GM19463 (cell line): ENCODE measurements at regions not wholly inside any gene's neighbourhood (a gene's known extent, or its start where the extent isn't known, plus 50 kb on each side); places are given as distances from the start of the nearest gene placed in this dataset.
"Not testable (repeated sequence)": the region's sequence is repeated elsewhere in the genome, so short reads cannot be mapped to it uniquely, and the experiment has no call there.

ENCODE experiments used
- ATAC-seq: cut with Tn5 transposase; IDR thresholded peaks from one replicate; pipeline ENCODE4 v1.9.1; 2021; ENCODE audit warnings: mild to moderate bottlenecking, moderate library complexity; ENCODE audit not compliant: unreplicated experiment

DNA sequence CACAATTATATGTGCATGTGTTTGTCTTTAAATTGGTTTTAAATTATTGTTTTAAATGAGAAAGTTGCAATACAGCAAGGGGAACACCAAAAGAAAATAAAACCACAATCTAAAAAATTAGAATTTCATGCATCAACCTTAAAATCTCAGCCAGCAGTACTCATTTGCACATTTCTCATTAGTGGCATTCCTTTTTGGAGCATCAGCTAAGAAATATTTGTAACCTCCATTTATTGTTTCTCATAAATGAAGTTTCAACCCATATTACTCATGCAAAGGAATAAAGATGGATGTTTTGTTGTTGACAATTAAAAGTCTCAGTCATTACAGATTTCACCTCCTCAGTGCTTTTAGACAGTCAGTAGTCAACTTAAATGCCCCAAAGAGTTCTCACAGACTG lies 160.1 kb downstream of the TBX15 start:
- no peak for ATAC-seq

DNA sequence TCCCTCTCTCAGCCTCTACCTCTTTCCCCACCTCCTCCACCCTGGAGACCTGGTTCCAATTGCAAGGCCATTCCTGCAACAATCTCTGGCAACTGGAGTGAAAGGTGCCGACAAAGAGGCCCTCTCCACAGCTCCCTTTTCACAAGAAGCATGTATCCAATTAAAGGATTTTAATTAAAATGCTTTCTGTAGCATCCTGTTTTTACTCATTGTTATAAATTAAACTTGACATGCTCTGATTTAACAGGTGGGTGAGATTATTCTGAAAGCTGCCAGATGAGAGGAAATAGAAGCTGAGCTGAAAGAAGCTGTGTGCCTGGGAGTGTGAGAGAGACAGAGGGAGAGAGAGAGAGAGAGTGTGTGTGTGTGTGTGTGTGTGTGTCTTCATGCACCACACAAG lies 160.5 kb downstream of the TBX15 start:
- ATAC-seq, result no peak

DNA sequence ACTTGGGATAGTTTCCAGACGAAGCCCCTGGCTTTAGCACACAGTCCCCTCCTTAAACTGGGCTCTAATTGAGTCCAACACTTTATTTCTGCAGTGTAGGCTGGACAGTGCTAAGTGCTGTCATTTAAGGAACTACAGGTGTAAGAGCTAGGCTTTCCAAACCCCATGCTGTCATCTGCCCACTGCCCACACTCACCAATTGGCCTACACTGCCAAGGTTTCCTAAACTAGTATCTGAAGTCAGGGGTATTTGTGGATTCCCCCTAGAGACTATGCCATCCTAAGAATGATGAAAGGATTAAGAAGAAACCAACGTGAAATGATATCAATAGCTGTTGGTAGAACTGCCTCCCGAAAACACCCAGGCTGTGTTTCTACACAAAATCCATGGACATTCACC lies 160.9 kb downstream of the TBX15 start:
- no peak for ATAC-seq

DNA sequence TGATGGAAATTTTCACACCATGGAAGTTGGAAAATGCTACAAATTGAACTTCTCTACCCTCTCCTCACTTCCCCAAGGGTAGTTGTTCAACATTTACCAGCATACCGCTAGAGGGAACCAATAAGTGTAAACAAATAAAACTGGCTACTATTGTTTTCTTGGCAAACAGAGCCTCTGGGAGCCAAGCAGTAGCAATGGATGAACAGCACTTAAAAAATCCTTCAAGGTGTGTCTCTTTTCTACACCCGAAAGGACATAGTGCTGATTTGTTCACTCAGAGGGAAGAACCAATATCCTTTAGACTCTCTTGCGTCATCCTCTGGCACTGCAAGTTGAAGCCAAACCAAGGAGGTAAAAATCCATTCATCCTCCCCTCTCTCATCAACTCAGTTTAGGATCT lies 161.5 kb downstream of the TBX15 start:
- no peak for ATAC-seq

DNA sequence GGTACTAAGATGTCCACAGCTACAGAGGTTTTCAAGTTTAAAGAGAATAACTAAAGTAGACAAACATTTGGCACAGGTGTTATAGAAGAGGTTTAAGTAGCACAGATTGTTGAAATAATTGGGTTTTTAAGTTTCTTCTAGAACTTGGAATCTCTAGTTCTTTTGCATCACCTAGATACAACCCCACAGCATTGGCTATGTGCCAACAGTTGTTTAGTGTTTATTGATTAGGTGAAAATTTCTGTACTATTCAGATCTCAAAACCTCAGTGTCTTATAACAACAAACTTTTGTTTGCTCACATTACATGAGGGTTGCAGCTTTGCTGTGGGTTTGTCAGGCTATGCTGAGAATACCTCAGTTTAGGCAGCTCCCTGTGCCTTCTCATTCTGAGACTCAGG lies 162.5 kb downstream of the TBX15 start:
- no peak for ATAC-seq

DNA sequence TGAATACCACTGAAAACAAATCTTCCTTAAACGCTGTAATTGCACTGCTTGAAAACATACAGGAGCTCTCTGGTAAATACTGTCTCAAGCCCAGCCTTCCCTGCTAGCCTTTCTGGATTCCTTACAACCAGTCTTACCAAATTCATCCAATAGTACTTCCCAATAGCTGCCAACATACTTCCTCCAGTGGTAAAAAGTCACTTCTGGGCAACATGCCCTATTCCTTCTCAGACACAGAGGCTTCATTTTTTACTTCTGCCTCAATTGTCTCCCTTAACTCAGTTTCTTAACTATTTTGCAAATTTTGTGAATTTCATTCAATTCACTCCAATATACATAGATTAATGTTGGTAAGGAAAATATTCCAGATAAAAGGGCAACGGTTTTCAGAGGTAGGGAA lies 166.3 kb downstream of the TBX15 start:
- ATAC-seq, result no peak

DNA sequence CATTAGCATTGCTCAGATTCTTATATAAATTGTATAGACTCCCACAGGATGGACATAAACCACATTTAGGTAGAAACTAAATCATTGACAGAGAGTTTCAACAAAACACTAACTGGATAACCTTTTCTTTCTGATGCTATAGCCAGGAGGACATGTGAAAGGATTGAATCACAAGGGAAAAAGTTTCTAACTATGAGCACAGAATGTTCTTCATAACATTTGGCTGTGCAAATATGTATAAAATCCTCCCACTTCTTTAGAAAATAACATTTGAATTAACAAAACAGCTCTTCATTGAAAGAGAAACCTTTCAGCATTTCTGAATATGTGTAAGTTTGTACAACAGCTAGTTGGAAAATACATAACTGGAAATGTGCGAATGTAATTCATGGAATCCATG lies 167.3 kb downstream of the TBX15 start:
- no peak for ATAC-seq

DNA sequence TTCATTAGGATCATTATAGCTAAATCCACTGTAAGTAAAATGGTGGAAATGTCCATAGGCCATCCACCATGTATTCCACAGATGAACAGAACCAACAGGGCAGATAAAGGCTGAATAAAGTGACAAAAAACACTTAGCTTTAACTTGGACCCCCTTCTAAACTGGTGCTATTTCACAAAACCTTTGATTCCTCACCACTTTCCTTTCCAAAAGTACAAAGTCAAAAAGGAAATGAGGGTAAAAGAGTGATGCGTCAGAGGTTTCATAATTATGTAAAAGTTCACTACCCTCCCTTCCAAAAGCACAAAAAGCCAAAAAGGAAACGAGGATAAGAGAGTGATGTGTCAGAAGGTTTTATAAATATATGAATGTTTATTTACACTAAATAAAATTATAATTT lies 172.2 kb downstream of the TBX15 start:
- no peak for ATAC-seq

DNA sequence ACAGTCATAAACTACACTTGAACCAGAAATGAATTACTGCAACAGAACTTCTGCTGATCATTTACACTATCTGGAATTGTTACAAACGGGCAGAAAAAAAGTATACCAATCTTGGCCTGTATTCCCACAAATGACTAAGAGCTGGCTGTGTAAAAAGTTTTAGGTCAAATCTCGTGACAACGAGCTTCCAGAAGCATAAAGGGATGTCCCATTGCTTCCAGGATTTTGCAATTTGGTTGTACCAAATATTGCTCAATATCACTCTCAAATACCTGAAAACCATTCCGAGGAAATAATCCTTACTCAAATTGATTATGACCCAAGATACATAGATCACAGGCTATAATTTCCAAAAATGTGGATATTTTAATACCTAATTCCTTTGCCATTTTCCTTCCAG lies 175.6 kb downstream of the TBX15 start:
- no peak for ATAC-seq

DNA sequence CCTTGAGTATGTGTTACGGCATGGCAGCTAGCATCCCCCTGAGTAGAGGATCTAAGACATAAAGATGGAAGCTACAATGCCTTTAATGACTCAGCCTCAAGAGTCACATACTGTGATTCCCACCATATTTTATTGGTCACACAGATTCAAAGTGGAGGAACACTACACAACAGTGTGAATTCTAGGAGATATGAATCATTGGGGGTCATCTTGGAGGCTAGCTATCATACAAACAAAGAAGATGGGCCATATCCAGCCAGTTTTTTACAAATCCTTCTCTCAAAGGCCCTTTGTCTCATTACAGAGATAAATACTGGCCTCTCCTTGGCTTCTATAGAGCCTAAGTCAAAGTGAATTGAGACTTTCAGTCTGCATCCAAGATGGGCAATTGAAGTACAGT lies 177.0 kb downstream of the TBX15 start:
- no peak for ATAC-seq

DNA sequence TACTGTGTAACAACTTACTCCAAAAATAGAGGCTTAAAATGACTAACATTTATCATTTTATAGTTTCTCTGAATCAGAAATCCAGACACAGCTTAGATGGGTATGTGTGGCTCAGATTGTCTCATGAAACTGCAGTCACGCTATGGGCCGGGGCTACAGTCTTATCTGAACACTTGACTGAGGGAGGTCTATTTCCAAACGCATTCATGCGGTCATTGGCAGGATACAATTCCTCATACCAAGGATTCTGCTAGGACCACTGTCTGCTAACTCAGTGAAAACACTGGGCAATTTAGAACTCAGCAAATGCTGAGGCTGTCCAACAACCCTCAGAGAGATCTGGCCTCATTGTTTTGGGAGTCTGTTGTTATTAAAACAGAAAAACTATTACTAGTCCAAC lies 178.6 kb downstream of the TBX15 start:
- ATAC-seq, result no peak

DNA sequence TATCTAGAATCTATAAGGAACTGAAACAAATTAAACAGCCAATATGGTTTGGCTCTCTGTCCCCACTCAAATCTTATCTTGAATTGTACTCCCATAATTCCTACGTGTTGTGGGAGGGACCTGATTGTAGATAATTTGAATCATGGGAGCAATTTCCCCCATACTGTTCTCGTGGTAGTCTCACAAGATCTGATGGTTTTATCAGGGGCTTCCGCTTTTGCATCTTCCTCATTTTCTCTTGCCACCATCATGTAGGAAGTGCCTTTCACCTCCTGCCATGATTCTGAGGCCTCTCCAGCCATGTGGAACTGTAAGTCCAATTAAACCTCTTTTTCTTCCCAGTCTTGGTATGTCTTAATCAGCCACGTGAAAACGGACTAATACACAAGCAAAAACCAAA lies 185.0 kb downstream of the TBX15 start:
- not testable (repeated sequence) for ATAC-seq

DNA sequence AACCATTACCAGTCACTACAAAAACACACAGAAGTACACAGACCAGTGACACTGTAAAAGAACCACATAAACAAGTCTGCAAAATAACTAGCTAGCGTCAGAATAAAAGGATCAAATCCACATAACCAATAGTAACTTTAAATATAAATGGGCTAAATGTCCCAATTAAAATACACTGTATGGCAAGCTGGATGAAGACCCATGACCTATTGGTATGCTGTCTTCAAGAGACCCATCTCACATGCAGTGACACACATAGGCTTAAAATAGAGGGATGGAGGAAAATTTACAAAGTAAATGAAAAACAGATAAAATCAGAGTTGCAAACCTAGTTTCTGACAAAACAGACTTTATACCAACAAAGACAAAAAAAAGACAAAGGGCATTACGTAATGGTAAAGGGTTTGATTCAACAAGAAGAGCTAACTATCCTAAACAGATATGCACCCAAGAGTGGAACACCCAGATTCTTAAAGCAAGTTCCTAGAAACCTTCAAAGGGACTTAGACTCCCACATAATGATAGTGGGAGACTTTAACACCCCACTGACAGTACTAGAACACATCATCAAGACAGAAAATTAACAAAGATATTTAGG lies 196.9 kb downstream of the TBX15 start:
- ATAC-seq, result no peak

DNA sequence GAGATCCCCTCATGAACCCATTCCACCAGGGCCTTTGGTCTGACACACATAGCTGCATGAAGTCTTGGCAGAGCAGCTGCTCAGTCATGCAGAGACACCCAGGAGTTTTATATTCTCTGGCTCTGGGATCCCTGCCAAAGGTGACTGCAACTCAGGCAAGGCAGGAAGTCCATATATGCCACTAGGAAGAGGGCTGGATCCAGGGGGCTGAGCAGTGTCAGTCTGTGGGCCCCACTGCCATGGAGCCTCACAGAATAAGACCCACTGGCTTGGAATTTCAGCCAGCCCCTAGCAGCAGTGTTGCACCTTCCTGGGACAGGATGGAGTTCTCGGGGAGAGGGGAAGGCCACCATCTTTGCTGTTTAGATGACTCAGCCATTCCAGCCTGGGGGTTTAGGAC lies 199.7 kb downstream of the TBX15 start:
- ATAC-seq, result no peak

DNA sequence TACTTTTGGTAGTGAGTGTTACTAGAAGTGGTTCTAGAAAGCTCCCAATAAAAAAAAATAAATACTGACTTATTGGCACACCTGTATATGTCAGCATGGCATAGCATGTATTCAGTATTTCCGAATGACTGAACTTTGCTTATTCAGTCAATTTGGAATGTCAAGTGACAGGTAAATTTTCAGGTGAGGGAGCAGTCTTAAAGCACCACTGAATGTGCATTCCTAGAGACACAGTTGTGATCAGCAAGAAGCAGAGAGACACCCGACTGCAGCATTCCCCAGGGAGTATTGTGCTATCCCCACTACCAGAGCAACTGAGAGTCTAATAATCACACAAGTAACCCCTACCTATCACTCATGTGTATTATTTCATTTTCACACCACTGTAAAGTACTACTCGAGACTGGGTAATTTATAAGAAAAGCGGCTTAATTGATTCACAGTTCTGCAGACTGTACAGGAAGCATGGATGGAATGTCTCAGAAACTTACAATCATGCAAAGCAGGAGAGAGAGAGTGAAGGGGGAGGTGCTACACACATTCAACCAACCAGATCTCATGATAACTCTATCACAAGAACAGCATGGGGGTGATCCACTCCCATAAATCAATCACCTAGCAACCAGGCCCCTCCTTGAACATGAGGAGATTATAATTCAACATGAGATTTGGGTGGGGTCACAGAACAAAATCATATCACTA lies 201.5 kb downstream of the TBX15 start:
- ATAC-seq, result no peak

DNA sequence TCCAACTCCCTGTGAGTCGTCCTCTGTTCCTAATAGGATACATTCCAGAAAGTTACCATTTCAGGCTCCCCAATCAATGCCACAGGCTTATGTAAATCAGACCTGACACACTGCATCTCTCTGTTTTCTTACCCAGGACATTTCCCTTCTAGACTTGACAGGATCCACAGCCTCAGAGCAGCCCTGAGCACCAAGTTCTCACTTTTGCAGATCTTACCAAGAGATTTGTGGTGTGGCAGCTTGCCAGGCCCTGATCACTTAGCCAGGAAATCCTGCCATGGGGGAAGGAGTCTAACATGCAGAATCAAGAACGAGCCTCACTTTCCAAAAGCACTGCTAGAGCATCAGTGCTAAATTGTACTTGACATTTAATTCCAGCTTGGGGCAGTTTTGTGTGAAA lies 202.9 kb downstream of the TBX15 start:
- no peak for ATAC-seq

DNA sequence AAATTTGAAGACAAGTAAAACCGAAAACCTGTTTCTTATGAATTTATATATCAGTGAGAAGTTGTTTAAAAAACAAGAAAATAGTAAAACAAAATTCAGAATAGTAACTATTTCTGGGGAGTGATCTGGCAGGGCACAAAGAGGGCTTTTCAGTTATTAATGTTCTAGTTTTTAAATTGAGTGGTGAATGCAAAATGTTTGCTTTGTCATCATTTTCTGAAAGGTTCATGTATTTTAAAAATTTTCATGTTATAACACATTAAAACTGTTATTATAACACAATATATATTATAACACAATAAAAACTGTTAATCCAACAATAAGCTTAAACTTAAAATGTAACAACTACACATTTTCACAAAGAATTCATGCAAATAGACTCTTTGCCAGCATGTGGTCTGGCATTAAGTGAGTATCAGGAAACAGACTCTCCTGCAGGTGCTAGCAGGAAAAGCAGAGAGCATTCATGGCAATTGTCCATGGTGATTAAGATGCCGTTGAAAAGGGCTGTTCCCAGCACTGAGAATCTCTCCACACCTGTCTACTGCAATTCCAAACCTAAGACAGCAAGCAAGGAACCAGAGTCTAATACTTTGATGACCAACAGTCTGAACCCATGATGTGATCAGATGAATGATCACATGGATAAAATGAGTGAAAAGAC lies 204.9 kb downstream of the TBX15 start:
- ATAC-seq, result no peak

DNA sequence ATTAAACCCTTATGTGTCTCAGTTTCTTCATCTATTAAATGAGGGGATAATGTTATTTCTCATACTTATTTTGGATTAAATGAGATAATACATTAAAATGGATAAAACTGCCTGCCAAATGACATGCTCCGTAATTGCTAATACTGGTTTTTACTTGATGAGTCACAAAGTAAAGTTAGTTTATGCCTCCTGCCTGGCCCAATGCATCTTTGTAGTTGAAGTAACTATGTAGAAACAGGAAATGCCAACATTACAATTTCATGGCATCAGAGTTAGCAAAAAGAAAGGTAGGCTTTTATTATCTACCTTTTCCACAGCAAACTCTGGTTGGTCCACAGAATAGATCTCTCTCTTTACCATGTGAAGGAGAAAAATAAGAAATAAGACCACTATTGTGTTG lies 214.5 kb downstream of the TBX15 start:
- no peak for ATAC-seq

DNA sequence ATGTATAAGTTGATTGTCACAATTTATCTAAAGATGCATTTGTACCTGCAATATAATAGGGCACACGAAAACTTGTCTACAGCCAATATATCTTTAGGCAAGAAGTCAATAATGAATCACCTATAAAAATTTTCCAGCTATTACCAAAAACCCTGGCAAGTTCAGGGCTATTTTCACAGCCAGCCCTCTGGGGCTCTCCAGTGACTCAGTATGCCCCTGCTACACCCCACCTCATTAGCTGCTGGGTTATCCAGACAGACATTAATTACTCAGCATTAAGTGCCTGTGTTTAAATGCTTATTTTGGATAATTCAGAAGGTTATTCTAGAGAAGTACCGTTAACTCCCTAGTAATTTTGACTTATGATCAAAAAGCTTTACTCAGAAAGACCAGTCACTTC lies 220.2 kb downstream of the TBX15 start:
- ATAC-seq, result no peak

DNA sequence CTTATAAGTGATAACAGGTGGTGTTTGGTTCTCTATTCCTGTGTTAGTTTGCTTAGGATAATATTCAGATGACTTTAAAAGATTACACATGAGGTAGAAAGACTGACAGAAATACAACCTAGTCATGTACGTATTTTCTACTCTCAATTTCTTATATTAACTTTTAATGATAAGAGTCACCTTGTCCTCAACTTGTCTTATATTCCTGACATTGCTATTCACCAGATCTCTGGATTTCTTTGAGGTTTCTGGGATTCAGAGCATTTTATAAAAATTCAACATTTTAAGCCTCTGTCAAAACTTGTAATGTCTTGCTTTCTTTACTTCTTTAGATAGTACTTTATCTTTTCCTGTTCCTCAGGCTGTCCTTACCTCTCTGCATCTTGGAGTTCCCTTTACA lies 234.2 kb downstream of the TBX15 start:
- ATAC-seq, result no peak

DNA sequence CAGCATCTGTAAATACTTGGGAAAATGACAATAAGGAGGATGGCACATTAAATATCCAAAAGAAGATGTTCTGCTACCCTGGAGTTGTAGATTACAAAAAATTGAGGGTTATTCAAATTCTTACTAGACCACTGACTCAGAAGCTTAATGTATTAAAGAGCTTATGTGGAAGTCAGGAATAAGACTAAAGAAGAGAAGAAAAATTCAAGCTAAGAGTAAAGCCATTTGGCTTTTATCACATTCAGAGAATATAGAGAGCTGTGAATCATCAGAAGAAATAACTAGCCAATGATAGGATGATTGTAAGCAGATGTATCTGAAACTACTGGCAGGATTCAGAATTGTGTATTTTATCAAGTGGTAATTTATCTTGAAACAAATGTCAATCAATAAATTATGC lies 237.0 kb downstream of the TBX15 start:
- ATAC-seq, result no peak

DNA sequence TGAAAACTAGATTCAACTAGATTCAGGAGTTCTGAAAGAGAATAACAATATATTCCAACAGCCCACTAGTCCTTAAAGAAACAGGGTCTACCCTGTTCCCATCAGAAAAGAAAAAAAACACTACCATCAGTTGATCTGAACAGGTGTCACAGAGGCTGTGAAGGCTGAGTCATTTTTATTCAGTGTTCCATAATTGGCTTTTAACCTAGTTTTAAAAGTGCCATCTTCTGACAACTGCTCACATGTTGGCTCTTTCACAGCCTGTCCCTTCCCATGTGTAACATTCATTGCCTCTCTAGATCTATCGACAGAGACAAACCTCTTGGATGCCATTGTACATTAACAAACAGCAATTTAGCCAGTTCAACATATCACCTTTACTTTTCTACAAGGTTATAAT lies 243.7 kb downstream of the TBX15 start:
- no peak for ATAC-seq

DNA sequence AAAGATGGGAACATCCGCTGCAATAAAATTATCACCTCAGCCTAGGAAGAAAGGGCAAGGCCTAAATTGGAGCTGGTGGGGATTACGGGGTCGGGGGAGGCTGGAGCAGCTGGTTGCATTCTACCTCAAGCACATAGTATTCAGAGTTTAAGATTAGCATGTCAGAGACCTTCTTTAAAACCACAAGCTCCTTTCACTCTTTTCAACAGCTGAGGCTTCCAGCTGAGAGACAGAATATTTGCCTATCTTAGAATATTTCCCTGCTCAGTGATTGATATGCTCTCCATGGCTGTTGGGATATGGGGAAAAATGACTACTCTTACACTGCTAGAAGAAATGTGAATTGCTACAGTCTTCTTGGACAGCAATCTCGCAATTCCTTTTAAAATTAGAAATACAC lies 248.6 kb downstream of the TBX15 start:
- no peak for ATAC-seq
